ENCODE measurements at regions not wholly inside any gene's neighbourhood (a gene's known extent, or its start where the extent isn't known, plus 50 kb on each side); places are given as distances from the start of the nearest gene placed in this dataset.

DNA sequence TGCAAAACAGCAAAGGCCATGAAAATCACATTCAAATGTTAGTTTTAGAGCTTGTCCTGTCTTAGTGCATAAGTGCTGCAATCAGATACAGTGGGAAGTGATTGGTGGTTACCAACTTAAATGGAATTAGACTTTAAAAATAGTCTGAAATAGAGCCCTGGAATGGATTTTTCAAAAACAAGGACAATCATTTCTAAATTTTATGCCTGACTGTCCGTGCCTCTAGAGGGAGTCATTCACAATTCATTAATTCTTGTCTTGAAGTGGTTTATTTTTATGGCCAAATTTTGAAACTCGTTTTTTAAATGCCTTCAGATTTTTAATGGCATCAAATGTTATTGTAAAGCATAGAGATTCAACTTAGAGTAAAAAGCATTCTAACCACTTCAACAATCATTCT is 561.8 kb upstream of the DAB2 start:
- peak; percentile 44 for DNase-seq (ENCODE audit: low read depth)
- TF ChIP-seq, protein P1, sequence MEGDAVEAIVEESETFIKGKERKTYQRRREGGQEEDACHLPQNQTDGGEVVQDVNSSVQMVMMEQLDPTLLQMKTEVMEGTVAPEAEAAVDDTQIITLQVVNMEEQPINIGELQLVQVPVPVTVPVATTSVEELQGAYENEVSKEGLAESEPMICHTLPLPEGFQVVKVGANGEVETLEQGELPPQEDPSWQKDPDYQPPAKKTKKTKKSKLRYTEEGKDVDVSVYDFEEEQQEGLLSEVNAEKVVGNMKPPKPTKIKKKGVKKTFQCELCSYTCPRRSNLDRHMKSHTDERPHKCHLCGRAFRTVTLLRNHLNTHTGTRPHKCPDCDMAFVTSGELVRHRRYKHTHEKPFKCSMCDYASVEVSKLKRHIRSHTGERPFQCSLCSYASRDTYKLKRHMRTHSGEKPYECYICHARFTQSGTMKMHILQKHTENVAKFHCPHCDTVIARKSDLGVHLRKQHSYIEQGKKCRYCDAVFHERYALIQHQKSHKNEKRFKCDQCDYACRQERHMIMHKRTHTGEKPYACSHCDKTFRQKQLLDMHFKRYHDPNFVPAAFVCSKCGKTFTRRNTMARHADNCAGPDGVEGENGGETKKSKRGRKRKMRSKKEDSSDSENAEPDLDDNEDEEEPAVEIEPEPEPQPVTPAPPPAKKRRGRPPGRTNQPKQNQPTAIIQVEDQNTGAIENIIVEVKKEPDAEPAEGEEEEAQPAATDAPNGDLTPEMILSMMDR (conservative IDR thresholded peaks at IDR 0.05; ENCODE audit: low read length), result peak; percentile 33; the same call in 1 of the 2 replicates

DNA sequence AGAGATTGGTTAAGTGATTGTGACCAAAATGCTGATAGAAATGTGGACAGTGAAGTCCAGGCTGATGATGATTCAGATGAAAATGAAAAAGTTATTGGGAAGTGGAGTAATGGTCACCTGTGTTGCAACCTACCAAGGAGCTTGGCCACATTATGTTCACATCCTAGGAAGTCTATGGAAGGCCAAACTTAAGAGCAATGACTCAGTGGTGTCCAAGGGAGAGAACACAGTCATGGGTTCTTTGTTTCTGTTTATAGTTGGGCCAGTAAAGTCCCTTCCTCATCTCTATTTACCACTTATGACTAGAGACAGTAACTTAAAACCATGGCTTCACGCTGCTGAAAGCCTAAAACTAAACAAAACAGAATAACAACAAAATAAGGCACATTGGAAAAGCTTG is 555.3 kb upstream of the DAB2 start:
- DNase-seq (ENCODE audit: low read depth), result no peak
- no peak overlapping the region for H3K4me3 ChIP-seq (ENCODE audit: low read length)
- TF ChIP-seq, protein P1 (conservative IDR thresholded peaks at IDR 0.05; ENCODE audit: low read length), result no peak

More for the DNA sequence above, 561.8 kb upstream of the DAB2 start:
- H3K4me3 ChIP-seq (ENCODE audit: low read length), result no peak overlapping the region

DNA sequence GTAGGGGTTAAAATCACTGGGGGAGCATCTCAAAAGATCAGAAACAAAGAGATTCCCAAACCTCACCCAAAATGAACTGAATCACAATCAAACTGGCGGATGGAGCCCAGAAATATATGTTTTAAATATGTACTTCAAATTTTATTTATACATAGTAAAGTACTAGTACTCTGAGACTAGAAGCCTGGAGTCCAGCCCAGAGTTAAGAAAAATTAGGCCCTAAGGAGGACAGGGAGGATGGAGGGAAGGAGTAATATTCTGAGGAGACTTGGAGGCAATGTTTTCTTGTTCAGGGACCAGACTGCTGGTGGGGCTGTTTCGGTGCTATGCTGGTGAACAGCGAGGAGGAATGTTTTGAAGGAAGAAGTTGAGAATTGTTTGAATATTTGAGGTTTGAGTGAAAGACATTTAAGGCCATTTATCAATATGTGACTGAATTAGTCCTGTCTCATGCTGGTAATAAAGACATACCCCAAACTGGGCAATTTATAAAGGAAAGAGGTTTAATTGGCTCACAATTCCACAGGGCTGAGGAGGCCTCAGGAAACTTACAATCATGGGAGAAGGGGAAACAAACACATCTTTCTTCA is 552.4 kb upstream of the DAB2 start:
- TF ChIP-seq, protein P1 (conservative IDR thresholded peaks at IDR 0.05; ENCODE audit: low read length), result peak; percentile 7; the same call in 1 of the 2 replicates
- H3K4me3 ChIP-seq (ENCODE audit: low read length), result no peak overlapping the region
- peak; percentile 54 for DNase-seq (ENCODE audit: low read depth)

DNA sequence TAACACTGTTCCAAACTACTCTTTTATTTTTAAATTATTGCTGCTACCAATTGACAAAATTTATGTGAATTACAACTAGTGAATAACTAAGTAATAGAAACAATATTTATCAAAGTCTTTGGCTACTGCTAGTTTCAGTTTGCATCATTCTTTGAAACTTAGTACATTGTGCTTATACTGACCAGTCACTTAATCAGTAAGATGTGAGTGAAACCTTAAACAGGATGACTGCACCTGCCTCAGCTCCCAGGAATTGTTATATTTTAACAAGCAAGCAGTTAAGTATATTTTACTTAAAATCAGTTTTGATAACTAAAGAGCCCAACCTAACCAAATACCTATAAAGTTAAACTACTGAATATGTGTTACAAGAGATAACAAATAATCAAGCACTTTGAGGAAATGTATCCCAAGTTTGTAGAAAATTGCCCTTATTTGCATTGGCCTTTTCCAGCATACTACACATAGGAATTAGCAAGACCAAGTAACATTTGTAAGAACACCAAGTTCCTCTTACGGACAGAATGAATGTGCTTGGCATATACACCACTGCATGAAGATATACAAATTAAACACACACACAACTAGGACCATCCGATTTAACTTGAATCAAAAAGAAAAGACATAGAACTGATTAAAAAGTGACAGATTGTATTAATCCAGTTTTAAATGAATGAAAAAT is 545.5 kb upstream of the DAB2 start:
- no peak for DNase-seq (ENCODE audit: low read depth)
- TF ChIP-seq, protein P1 (conservative IDR thresholded peaks at IDR 0.05; ENCODE audit: low read length), result no peak

DNA sequence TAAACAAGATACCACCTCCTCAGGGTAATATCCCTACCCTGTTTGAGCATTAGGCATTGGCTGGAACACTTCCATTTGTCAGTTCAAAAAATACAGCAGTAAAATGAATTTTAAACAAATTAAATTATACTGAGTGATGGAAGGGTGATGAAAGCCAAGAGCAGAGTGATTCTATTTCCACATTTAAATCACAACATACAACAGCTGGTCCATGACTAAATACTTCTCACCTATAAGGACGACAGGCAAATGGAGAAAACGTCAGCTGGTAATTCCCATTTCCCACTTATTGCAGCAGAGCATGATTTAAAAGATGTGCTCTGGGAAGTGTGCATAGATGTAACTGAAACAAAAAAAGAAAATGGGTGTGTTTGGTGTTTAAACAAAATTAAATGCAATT is 543.6 kb upstream of the DAB2 start:
- no peak for DNase-seq (ENCODE audit: low read depth)
- TF ChIP-seq, protein P1 (conservative IDR thresholded peaks at IDR 0.05; ENCODE audit: low read length), result no peak
- no peak overlapping the region for H3K4me3 ChIP-seq (ENCODE audit: low read length)

More for the DNA sequence above, 545.5 kb upstream of the DAB2 start:
- H3K4me3 ChIP-seq (ENCODE audit: low read length), result no peak overlapping the region

DNA sequence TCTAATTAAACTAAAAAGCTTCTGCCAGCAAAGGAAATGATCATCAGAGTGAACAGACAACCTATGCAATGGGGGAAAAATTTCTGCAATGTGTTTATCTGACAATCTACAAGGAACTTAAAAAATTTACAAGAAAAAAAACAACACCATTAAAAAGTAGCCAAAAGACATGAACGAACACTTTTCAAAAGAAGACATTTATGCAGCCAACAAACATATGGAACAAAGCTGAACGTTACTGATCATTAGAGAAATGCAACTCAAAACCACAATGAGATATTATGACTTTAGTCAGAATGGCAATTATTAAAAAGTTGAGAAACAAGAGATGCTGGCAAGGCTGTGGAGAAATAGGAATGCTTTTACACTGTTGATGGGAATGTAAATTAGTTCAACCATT is 530.4 kb upstream of the DAB2 start:
- peak; percentile 82 for DNase-seq (ENCODE audit: low read depth)
- H3K4me3 ChIP-seq (ENCODE audit: low read length), result no peak overlapping the region
- TF ChIP-seq, protein P1 (conservative IDR thresholded peaks at IDR 0.05; ENCODE audit: low read length), result no peak

DNA sequence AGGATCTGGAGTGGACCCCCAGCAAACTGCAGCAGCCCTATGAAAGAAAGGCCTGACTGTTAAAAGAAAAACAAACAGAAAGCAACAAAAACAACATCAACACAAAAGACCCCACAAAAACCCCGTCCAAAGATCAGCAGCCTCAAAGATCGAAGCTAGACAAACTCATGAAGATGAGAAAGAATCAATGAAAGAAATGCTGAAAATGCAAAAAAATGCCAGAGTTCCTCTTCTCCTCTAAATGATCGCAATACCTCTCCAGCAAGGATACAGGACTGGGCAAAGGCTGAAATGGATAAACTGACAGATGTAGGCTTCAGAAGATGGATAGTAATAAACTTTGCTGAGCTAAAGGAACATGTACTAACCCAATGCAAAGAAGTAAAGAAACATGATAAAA is 526.3 kb upstream of the DAB2 start:
- DNase-seq (ENCODE audit: low read depth), result no peak
- TF ChIP-seq, protein P1 (conservative IDR thresholded peaks at IDR 0.05; ENCODE audit: low read length), result no peak
- H3K4me3 ChIP-seq (ENCODE audit: low read length), result no peak overlapping the region
